SU-DHL-6 (cell line): ENCODE measurements at regions not wholly inside any gene's neighbourhood (a gene's known extent, or its start where the extent isn't known, plus 50 kb on each side); places are given as distances from the start of the nearest gene placed in this dataset.

Experiments used
- H2AFZ ChIP-seq: fragments of 200-600 bp; sonication (generic); 2 replicates; pipeline ENCODE4 v1.6.1; 2014; ENCODE audit warnings: low read depth, mild to moderate bottlenecking, moderate library complexity, mixed read lengths, antibody characterized with exemption, low read length; ENCODE audit not compliant: severe bottlenecking
- H3F3A ChIP-seq: fragments of 200-600 bp; shearing (Covaris generic); 2 replicates; pipeline ENCODE4 v1.6.0; 2016; ENCODE audit warnings: antibody characterized with exemption, mild to moderate bottlenecking; ENCODE audit not compliant: insufficient read depth
- H3K27ac ChIP-seq: fragments of 200-600 bp; sonication (generic); 2 replicates; pipeline ENCODE4 v1.5.1; 2016; ENCODE audit warnings: low read depth, mild to moderate bottlenecking, low read length, moderate library complexity, mixed read lengths
- H3K27me3 ChIP-seq: fragments of 200-600 bp; sonication (generic), shearing (Covaris generic); 2 replicates; pipeline ENCODE4 v1.6.0; 2014; ENCODE audit warnings: mild to moderate bottlenecking, low read length
- H3K36me3 ChIP-seq: fragments of 200-600 bp; sonication (generic); 2 replicates; pipeline ENCODE4 v1.6.1; 2014; ENCODE audit warnings: mild to moderate bottlenecking, low read length, mixed read lengths
- H3K4me2 ChIP-seq: fragments of 300-600, 200-600 bp; shearing (Covaris generic), sonication (generic); 2 replicates; pipeline ENCODE4 v1.6.0; 2014; ENCODE audit warnings: low read length, low read depth, mild to moderate bottlenecking; ENCODE audit not compliant: poor library complexity, severe bottlenecking
- H3K4me3 ChIP-seq: fragments of 200-600 bp; sonication (generic); 2 replicates; pipeline ENCODE4 v1.5.1; 2014; ENCODE audit warnings: antibody characterized with exemption, low read length, mild to moderate bottlenecking, mixed read lengths; ENCODE audit not compliant: insufficient read depth, poor library complexity, severe bottlenecking
- H3K79me2 ChIP-seq: fragments of 200-600 bp; sonication (generic); 2 replicates; pipeline ENCODE4 v1.6.1; 2014; ENCODE audit warnings: mild to moderate bottlenecking, low read length, moderate library complexity; ENCODE audit not compliant: insufficient read depth
- H3K9ac ChIP-seq: fragments of 200-600 bp; sonication (generic); 2 replicates; pipeline ENCODE4 v1.7.0; 2014; ENCODE audit warnings: mild to moderate bottlenecking, low read length
- H3K9me2 ChIP-seq: fragments of 200-600 bp; sonication (generic); replicated peaks from 2 replicates; pipeline ENCODE4 v1.6.1; 2014; ENCODE audit warnings: low read length; ENCODE audit not compliant: insufficient read depth
- H3K9me3 ChIP-seq: fragments of 200-600 bp; sonication (generic); 2 replicates; pipeline ENCODE4 v1.6.1; 2014; ENCODE audit warnings: low read length, mixed read lengths; ENCODE audit not compliant: insufficient read depth
- H4K20me1 ChIP-seq: fragments of 200-600 bp; sonication (generic); 2 replicates; pipeline ENCODE4 v1.6.1; 2014; ENCODE audit warnings: low read depth, mild to moderate bottlenecking, antibody characterized with exemption, low read length, moderate library complexity, mixed read lengths
- EZH2phosphoT487 ChIP-seq: fragments of 200-600 bp; sonication (generic), shearing (Covaris generic); conservative IDR thresholded peaks from 2 replicates; pipeline ENCODE4 v1.6.1; 2018; ENCODE audit warnings: mild to moderate bottlenecking, antibody characterized with exemption, low read length, moderate library complexity, mixed read lengths
- TF ChIP-seq, protein P1 (sequence below): fragments of 200-600 bp; sonication (generic); IDR thresholded peaks from one replicate; pipeline ENCODE4 v1.5.1; 2017; ENCODE audit warnings: antibody characterized with exemption, mild to moderate bottlenecking, low read length, moderate library complexity; ENCODE audit not compliant: insufficient read depth, poor library complexity, severe bottlenecking

DNA sequence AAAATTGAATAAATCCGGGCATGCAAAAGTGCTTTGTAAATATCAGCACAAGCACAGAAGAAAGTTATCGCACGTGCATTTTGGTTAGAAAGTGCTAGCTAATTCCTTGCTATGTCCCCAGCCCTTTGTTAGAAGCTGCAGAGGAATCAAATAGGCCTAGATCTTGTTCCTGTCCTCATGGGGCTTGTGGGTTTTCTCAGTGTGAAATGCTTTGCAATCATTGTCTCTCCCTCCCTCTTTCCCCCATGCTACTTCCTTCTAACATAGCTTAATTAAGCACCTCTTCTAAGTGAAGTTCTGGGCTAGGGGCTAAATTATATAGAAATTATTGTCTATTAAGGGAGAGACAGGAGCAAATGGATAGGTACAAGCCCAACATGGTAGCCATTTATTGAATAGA, 271.7 kb downstream of the RPLP1 start:
- Histone ChIP-seq H3K9me3 (no peaks in the 10 kb centered on the region), H3K4me2 (no peak overlapping the region), H3K36me3 (no peaks in the 10 kb centered on the region), H3K4me3 (no peak overlapping the region), H3K27ac (no peak overlapping the region), H3F3A (no peaks in the 10 kb centered on the region), H4K20me1 (no peaks in the 10 kb centered on the region), H3K79me2 (no peaks in the 10 kb centered on the region), H3K9me2 (no peaks in the 10 kb centered on the region), H3K27me3 (no peaks in the 10 kb centered on the region), H2AFZ (no peak overlapping the region), H3K9ac (no peak overlapping the region)
- no peak for TF ChIP-seq EZH2phosphoT487
- TF ChIP-seq, protein P1, sequence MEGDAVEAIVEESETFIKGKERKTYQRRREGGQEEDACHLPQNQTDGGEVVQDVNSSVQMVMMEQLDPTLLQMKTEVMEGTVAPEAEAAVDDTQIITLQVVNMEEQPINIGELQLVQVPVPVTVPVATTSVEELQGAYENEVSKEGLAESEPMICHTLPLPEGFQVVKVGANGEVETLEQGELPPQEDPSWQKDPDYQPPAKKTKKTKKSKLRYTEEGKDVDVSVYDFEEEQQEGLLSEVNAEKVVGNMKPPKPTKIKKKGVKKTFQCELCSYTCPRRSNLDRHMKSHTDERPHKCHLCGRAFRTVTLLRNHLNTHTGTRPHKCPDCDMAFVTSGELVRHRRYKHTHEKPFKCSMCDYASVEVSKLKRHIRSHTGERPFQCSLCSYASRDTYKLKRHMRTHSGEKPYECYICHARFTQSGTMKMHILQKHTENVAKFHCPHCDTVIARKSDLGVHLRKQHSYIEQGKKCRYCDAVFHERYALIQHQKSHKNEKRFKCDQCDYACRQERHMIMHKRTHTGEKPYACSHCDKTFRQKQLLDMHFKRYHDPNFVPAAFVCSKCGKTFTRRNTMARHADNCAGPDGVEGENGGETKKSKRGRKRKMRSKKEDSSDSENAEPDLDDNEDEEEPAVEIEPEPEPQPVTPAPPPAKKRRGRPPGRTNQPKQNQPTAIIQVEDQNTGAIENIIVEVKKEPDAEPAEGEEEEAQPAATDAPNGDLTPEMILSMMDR = no peak

DNA sequence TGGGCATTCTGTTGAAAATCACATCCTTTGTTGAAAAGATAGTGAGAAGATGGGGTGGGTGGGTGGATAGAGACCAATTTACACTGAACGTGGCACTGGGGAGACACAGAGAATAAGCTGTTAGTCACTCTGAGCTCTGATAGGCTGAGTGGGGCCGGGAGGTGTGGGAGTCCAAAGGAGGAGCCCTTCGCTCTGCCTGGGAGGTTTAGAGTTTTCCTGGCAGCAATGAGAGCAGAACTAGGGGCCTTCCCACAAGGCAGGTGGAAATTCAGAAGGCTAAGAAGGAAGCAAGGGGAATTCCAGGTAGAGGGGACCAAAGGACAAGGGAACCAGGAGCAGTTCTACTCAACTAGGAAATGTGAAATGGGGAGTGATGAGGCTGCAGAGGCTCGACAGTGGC, 272.7 kb downstream of the RPLP1 start:
- H3F3A ChIP-seq = no peaks in the 10 kb centered on the region
- H3K9me3 ChIP-seq = no peaks in the 10 kb centered on the region
- H3K9me2 ChIP-seq = no peaks in the 10 kb centered on the region
- H3K36me3 ChIP-seq = no peaks in the 10 kb centered on the region
- no peaks in the 10 kb centered on the region for H3K27me3 ChIP-seq
- no peaks in the 10 kb centered on the region for H4K20me1 ChIP-seq
- no peaks in the 10 kb centered on the region for H3K79me2 ChIP-seq
- TF ChIP-seq EZH2phosphoT487 = no peak
- no peak overlapping the region for H3K4me2 ChIP-seq
- no peak overlapping the region for H2AFZ ChIP-seq
- no peak overlapping the region for H3K4me3 ChIP-seq
- H3K27ac ChIP-seq = no peak overlapping the region
- H3K9ac ChIP-seq = no peak overlapping the region

DNA sequence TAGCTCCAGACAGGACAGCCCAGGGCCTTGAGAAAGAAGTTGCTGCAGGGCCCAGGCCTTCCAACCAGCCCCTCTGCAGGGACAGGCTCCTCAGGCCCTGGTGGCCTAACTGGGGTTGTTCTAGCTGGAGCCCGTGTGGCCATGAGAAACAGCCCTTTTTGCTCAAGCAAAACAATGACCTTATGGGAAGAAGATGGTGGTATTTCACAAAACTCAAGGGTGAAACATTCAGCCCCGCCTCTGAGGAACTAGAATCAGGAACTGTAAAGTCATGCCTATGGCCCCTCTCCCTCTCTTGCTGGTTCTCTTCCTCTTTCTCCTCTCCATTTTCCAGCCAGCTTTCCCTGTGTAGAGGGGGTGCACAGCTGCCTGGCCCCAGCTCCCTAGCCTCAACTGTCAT, 273.3 kb downstream of the RPLP1 start:
- Histone ChIP-seq H3K27ac (no peak overlapping the region), H3K9me3 (no peaks in the 10 kb centered on the region), H3K79me2 (no peaks in the 10 kb centered on the region), H3K36me3 (no peaks in the 10 kb centered on the region), H3K4me3 (no peak overlapping the region), H3F3A (no peaks in the 10 kb centered on the region), H3K9me2 (no peaks in the 10 kb centered on the region), H3K9ac (no peak overlapping the region), H4K20me1 (no peaks in the 10 kb centered on the region), H3K4me2 (no peak overlapping the region), H3K27me3 (no peaks in the 10 kb centered on the region), H2AFZ (no peak overlapping the region)
- TF ChIP-seq, protein P1 = no peak
- TF ChIP-seq EZH2phosphoT487 = no peak

DNA sequence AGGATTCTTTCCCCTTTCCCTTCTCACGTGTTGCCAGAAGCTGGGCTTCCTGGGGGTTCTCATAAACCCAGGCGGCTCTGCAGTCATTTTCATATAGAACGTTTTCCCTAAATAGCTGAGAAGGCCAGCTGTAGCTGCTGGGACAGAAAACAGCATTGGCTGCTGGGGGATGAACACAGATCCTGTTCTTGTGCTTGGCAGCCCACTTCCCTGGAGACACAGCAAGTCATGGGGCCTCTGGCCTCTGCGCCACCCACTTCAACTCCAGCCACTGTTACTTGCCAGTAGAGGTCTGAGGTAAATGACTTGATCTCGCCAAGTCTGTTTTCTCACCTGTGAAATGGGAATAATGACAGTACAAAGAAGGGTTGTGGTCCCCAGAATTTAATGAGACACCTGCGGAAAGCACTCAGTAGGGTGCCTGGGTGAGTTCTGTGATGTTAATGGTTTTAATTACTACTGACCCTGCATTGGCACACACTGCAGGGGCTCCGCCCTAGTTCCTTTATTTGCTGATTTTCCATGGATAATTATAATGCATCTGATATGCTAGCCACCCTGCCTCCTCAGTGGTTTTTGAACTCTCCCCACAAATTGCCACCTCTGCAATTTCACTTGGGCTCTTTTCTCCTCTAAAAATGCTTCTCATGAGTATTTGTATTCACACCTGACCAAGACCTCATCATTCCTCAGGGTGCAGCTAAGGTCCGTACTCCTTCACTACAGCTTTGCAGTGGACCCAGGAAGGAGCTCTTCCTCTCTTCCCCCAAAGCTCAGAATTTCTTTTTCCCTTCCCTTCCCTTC, 274.7 kb downstream of the RPLP1 start:
- no peaks in the 10 kb centered on the region for H3K36me3 ChIP-seq
- no peak overlapping the region for H3K4me3 ChIP-seq
- no peaks in the 10 kb centered on the region for H4K20me1 ChIP-seq
- H3K27ac ChIP-seq = no peak overlapping the region
- no peaks in the 10 kb centered on the region for H3K9me2 ChIP-seq
- H3K79me2 ChIP-seq = no peaks in the 10 kb centered on the region
- H3K9ac ChIP-seq = no peak overlapping the region
- TF ChIP-seq EZH2phosphoT487 = no peak
- TF ChIP-seq, protein P1 = no peak
- H3K27me3 ChIP-seq = no peaks in the 10 kb centered on the region
- H2AFZ ChIP-seq = no peak overlapping the region
- H3F3A ChIP-seq = no peaks in the 10 kb centered on the region
- H3K9me3 ChIP-seq = no peaks in the 10 kb centered on the region
- no peak overlapping the region for H3K4me2 ChIP-seq
